PC-3 (cell line): ENCODE measurements at regions not wholly inside any gene's neighbourhood (a gene's known extent, or its start where the extent isn't known, plus 50 kb on each side); places are given as distances from the start of the nearest gene placed in this dataset.

Experiments used
- ATAC-seq: fragments of 200-7000 bp; cut with Tn5 transposase; 2 replicates; pipeline ENCODE4 v1.9.1; 2020; ENCODE audit warnings: mild to moderate bottlenecking, moderate library complexity
- BruUV-seq: library from RNA; stranded (reverse); fragments of 400-500 nt; replicated peaks from 2 replicates; lab custom pipeline; 2021; lab: Mats Ljungman, UMichigan
- CTCF ChIA-PET: fragments of 300-600 bp; sonication (Branson Sonifier 250); formaldehyde crosslinking; loops from one replicate; lab custom pipeline; 2022; ENCODE audit warnings: antibody characterized with exemption; lab: Charles Lee
- POLR2A ChIA-PET: fragments of 300-600 bp; sonication (Branson Sonifier 250); formaldehyde crosslinking; loops from one replicate; lab custom pipeline; 2022; ENCODE audit warnings: antibody characterized with exemption; ENCODE audit not compliant: unreplicated experiment; lab: Charles Lee
- DNase-seq: peaks from one replicate; pipeline ENCODE4 v3.0.0-alpha.2; 2015
- H2AFZ ChIP-seq: fragments of 300-600 bp; sonication (generic); 2 replicates; pipeline ENCODE4 v1.6.0; 2016; ENCODE audit warnings: antibody characterized with exemption, low read length
- H3F3A ChIP-seq: fragments of 300-600 bp; sonication (generic); one replicate; pipeline ENCODE4 v1.6.0; 2017; ENCODE audit warnings: antibody characterized with exemption, low read length, control low read depth, mild to moderate bottlenecking; ENCODE audit not compliant: unreplicated experiment
- H3K27ac ChIP-seq: fragments of 300-600 bp; sonication (generic); 2 replicates; pipeline ENCODE4 v1.5.1; 2016; ENCODE audit warnings: mild to moderate bottlenecking, low read length
- H3K27me3 ChIP-seq: fragments of 300-600 bp; sonication (generic); 2 replicates; pipeline ENCODE4 v1.6.1; 2016; ENCODE audit warnings: low read length, mixed read lengths
- H3K36me3 ChIP-seq: fragments of 300-600 bp; sonication (generic); 2 replicates; pipeline ENCODE4 v1.6.1; 2016; ENCODE audit warnings: low read depth, mixed run types, low read length, mixed read lengths
- H3K4me1 ChIP-seq: fragments of 300-600 bp; sonication (generic); 2 replicates; pipeline ENCODE4 v1.5.1; 2016; ENCODE audit warnings: low read length; ENCODE audit not compliant: insufficient read depth
- H3K4me2 ChIP-seq: fragments of 300-600 bp; sonication (generic); 2 replicates; pipeline ENCODE4 v1.6.0; 2016; ENCODE audit warnings: low read length
- H3K4me3 ChIP-seq: fragments of 300-600 bp; sonication (generic); 2 replicates; pipeline ENCODE4 v1.5.1; 2016; ENCODE audit warnings: mild to moderate bottlenecking, low read length, mixed read lengths
- H3K79me2 ChIP-seq: fragments of 300-600 bp; sonication (generic); 2 replicates; pipeline ENCODE4 v1.6.1; 2017; ENCODE audit warnings: low read length, mixed read lengths
- H3K9ac ChIP-seq: fragments of 300-600 bp; sonication (generic); 2 replicates; pipeline ENCODE4 v1.6.0; 2016; ENCODE audit warnings: mild to moderate bottlenecking, low read length
- H3K9me2 ChIP-seq: fragments of 300-600 bp; sonication (generic); replicated peaks from 2 replicates; pipeline ENCODE4 v1.6.1; 2016; ENCODE audit warnings: mixed run types, low read length, mixed read lengths
- H3K9me3 ChIP-seq: fragments of 300-600 bp; sonication (generic); 2 replicates; pipeline ENCODE4 v1.6.1; 2016; ENCODE audit warnings: low read length, mixed read lengths
- H4K20me1 ChIP-seq: fragments of 300-600 bp; sonication (generic); 2 replicates; pipeline ENCODE4 v1.6.1; 2016; ENCODE audit warnings: low read length, mixed read lengths
- CTCF ChIP-seq: fragments of 300-600 bp; sonication (generic); conservative IDR thresholded peaks from 2 replicates; pipeline ENCODE4 v1.5.1; 2017; ENCODE audit warnings: antibody characterized with exemption, low read depth, mild to moderate bottlenecking, low read length
- EZH2 ChIP-seq: fragments of 300-600 bp; sonication (generic); IDR thresholded peaks from one replicate; pipeline ENCODE4 v1.6.1; 2017; ENCODE audit warnings: antibody characterized with exemption, mild to moderate bottlenecking, low read length; ENCODE audit not compliant: unreplicated experiment
- EZH2phosphoT487 ChIP-seq: fragments of 300-600 bp; sonication (generic); IDR thresholded peaks from 2 replicates; pipeline ENCODE4 v1.6.1; 2018; ENCODE audit warnings: mild to moderate bottlenecking, antibody characterized with exemption, low read length, borderline replicate concordance
- intact Hi-C: fragments of 100-400 bp; cut with micrococcal nuclease; formaldehyde crosslinking; loops from 2 replicates; pipeline ENCODE4 v1.9.0; 2023

DNA sequence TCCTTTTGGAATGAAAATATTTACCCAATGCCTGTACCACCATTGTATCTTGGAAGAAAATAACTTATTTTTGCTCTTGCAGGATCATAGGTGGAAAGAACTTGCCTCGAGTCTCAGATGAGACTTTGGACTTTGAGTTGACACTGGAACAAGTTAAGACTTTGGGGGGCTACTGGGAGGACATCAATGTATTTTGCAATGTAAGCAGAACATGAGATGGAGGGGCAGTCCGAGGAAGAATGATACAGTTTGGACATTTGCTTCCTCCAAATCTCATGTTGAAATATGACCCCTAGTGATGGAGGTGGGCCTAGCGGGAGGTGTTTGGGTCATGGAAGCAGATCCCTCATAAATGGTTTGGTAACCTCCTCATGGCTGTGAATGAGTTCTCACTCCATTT is 1428.6 kb downstream of the ZPLD1 start:
- DNase-seq (no peak), ATAC-seq (no peak)
- ChIA-PET POLR2A (no interaction called here), CTCF (no interaction called here)
- peaks cover 12% of the 10 kb centered on the region; the same call in 1 of the 2 replicates for H3K27me3 ChIP-seq
- no peak overlapping the region for H2AFZ ChIP-seq
- H3K9me2 ChIP-seq, result no peaks in the 10 kb centered on the region
- H3K36me3 ChIP-seq, result no peaks in the 10 kb centered on the region
- TF ChIP-seq CTCF (no peak), EZH2 (no peak), EZH2phosphoT487 (no peak)
- H3K79me2 ChIP-seq, result no peaks in the 10 kb centered on the region
- intact Hi-C loops, result no loop called here
- H3F3A ChIP-seq, result no peaks in the 10 kb centered on the region
- no peaks in the 10 kb centered on the region for H3K4me1 ChIP-seq
- H3K4me3 ChIP-seq, result no peak overlapping the region
- no TSS peak for BruUV-seq
- no peak overlapping the region for H3K4me2 ChIP-seq
- no peak overlapping the region for H3K9ac ChIP-seq
- no peaks in the 10 kb centered on the region for H3K9me3 ChIP-seq
- H3K27ac ChIP-seq, result no peak overlapping the region
- no peaks in the 10 kb centered on the region for H4K20me1 ChIP-seq

DNA sequence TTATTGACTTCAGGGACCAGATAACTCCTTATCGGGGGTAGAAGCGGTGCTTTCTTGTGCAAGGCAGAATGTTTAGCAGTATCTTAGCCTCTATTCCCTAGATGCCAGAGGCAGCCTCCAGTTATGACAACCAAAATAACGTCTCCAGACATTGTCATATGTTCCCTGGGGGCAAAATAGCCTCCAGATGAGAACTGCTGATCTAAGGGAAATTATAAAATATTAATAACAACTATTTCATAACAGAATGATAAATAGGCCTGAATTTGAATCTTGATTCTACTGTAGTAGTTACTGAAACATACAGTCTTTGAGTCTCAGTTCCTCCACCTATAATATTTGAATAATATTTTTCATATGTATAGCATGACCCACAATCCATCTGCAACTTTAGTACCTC is 1431.3 kb downstream of the ZPLD1 start:
- H3K4me2 ChIP-seq, result no peak overlapping the region
- DNase-seq (no peak), ATAC-seq (no peak)
- CTCF ChIA-PET, result no interaction called here
- H3K4me1 ChIP-seq, result no peaks in the 10 kb centered on the region
- H3F3A ChIP-seq, result no peaks in the 10 kb centered on the region
- no peaks in the 10 kb centered on the region for H3K36me3 ChIP-seq
- H3K9me2 ChIP-seq, result no peaks in the 10 kb centered on the region
- no peak overlapping the region for H3K9ac ChIP-seq
- H3K9me3 ChIP-seq, result no peaks in the 10 kb centered on the region
- no peaks in the 10 kb centered on the region for H4K20me1 ChIP-seq
- no TSS peak for BruUV-seq
- no peaks in the 10 kb centered on the region for H3K79me2 ChIP-seq
- no peak overlapping the region for H3K4me3 ChIP-seq
- POLR2A ChIA-PET, result no interaction called here
- H3K27ac ChIP-seq, result no peak overlapping the region
- no peak overlapping the region for H2AFZ ChIP-seq
- no peak for TF ChIP-seq EZH2phosphoT487
- TF ChIP-seq CTCF, result no peak
- no peak for TF ChIP-seq EZH2
- intact Hi-C loops, result no loop called here
- peaks cover 12% of the 10 kb centered on the region; the same call in 1 of the 2 replicates for H3K27me3 ChIP-seq

DNA sequence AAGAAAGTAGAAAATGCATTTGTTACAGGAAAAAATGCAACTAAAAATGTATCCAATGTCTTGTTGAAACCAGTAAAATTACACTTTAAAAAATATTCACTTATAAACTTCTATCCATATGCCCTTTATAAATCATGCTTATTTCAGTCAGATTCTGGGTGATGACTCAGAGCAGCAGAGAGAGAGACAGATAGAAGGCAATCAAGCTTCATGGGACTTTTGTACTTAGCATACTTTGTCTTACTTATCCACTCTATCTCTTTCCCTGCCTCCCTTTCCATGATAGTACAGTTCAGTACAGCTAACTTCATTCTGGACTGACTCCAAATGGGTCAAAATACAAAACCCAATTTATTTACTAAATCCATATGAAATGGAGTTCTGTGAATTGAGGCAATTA is 1438.2 kb downstream of the ZPLD1 start:
- Histone ChIP-seq H3K36me3 (no peaks in the 10 kb centered on the region), H3K79me2 (no peaks in the 10 kb centered on the region), H3K4me2 (no peak overlapping the region), H3K27ac (no peak overlapping the region), H3K27me3 (peaks cover 3% of the 10 kb centered on the region; the same call in 1 of the 2 replicates), H3F3A (no peaks in the 10 kb centered on the region), H4K20me1 (no peaks in the 10 kb centered on the region), H3K9me2 (no peaks in the 10 kb centered on the region), H2AFZ (no peak overlapping the region), H3K9me3 (no peaks in the 10 kb centered on the region), H3K4me3 (no peak overlapping the region), H3K9ac (no peak overlapping the region), H3K4me1 (no peaks in the 10 kb centered on the region)
- no TSS peak for BruUV-seq
- TF ChIP-seq EZH2phosphoT487 (no peak), CTCF (no peak), EZH2 (no peak)
- intact Hi-C loops, result no loop called here
- ATAC-seq, result no peak
- no peak for DNase-seq
- ChIA-PET POLR2A (no interaction called here), CTCF (no interaction called here)
